NB4 (cell line): ENCODE measurements at regions not wholly inside any gene's neighbourhood (a gene's known extent, or its start where the extent isn't known, plus 50 kb on each side); places are given as distances from the start of the nearest gene placed in this dataset.

Experiments
- CTCF ChIP-seq: IDR thresholded peaks from one replicate; pipeline ENCODE4 v1.5.1; 2012; ENCODE audit warnings: low read depth, low read length
- MAX ChIP-seq: IDR thresholded peaks from 2 replicates; pipeline ENCODE4 v1.6.1; 2011; ENCODE audit warnings: low read depth, low read length
- MYC ChIP-seq: IDR thresholded peaks from 2 replicates; pipeline ENCODE4 v1.6.1; 2011; ENCODE audit warnings: low read depth, low read length
- POLR2A ChIP-seq: IDR thresholded peaks from 2 replicates; pipeline ENCODE4 v1.6.1; 2011; ENCODE audit warnings: mild to moderate bottlenecking; ENCODE audit not compliant: insufficient read length; ENCODE audit errors: extremely low read depth

- TF ChIP-seq CTCF (no peak), POLR2A (no peak), MAX (no peak), MYC (no peak)
Measured at GRCh38 chr16:16798504-16798903, 419.6 kb downstream of the NPIPA7 start.
